Type B pancreatic cell (in vitro differentiated cells): ENCODE measurements at regions not wholly inside any gene's neighbourhood (a gene's known extent, or its start where the extent isn't known, plus 50 kb on each side); places are given as distances from the start of the nearest gene placed in this dataset.

Experiments
- DNase-seq: peaks from one replicate; pipeline ENCODE4 v3.0.0; 2021; ENCODE audit warnings: mixed read lengths; ENCODE audit not compliant: unreplicated experiment; ENCODE audit errors: extremely low spot score
- H3K27ac Mint-ChIP-seq: 2 replicates; pipeline ENCODE4 v1.8.0; 2021; ENCODE audit warnings: mild to moderate bottlenecking, mixed read lengths
- H3K27me3 Mint-ChIP-seq: 2 replicates; pipeline ENCODE4 v1.8.0; 2021; ENCODE audit warnings: mixed read lengths
- H3K36me3 Mint-ChIP-seq: 2 replicates; pipeline ENCODE4 v1.8.0; 2021; ENCODE audit warnings: mixed read lengths
- H3K4me1 Mint-ChIP-seq: one replicate; pipeline ENCODE4 v1.8.0; 2021; ENCODE audit warnings: mixed read lengths; ENCODE audit not compliant: unreplicated experiment
- H3K4me3 Mint-ChIP-seq: 2 replicates; pipeline ENCODE4 v1.8.0; 2021; ENCODE audit warnings: mild to moderate bottlenecking, mixed read lengths
- H3K9me3 Mint-ChIP-seq: 2 replicates; pipeline ENCODE4 v1.8.0; 2021; ENCODE audit warnings: mixed read lengths
- TF ChIP-seq, protein P1 (sequence below): fragments of 200-600 bp; sonication (generic); conservative IDR thresholded peaks from 2 replicates; pipeline ENCODE4 v1.5.0; 2021; ENCODE audit warnings: antibody characterized with exemption, mild to moderate bottlenecking

DNA sequence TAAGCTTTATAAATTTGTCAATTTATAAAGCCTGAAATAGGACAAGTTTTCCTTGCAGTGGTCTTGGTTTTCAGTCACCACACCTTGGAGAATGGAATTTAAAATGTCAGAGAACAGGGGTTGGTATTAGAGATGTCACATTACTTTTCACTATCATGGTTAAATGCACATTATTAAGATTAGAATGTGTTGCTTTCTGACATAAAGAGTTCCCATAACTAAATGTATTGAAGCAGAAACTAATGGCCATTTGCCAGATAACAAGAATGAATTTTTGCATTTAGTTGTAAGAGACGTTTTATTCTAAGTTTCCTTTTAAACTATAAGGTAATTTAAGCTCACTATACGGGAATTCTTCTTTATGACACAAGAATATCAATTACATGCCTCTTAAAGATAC lies 172.3 kb downstream of the ARL4A start:
- TF ChIP-seq, protein P1, sequence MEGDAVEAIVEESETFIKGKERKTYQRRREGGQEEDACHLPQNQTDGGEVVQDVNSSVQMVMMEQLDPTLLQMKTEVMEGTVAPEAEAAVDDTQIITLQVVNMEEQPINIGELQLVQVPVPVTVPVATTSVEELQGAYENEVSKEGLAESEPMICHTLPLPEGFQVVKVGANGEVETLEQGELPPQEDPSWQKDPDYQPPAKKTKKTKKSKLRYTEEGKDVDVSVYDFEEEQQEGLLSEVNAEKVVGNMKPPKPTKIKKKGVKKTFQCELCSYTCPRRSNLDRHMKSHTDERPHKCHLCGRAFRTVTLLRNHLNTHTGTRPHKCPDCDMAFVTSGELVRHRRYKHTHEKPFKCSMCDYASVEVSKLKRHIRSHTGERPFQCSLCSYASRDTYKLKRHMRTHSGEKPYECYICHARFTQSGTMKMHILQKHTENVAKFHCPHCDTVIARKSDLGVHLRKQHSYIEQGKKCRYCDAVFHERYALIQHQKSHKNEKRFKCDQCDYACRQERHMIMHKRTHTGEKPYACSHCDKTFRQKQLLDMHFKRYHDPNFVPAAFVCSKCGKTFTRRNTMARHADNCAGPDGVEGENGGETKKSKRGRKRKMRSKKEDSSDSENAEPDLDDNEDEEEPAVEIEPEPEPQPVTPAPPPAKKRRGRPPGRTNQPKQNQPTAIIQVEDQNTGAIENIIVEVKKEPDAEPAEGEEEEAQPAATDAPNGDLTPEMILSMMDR = no peak
- no peaks in the 10 kb centered on the region for H3K27me3 Mint-ChIP-seq
- no peak for DNase-seq
- no peaks in the 10 kb centered on the region for H3K9me3 Mint-ChIP-seq
- no peak overlapping the region for H3K4me3 Mint-ChIP-seq
- H3K27ac Mint-ChIP-seq = no peak overlapping the region
- peaks cover 5% of the 10 kb centered on the region for H3K4me1 Mint-ChIP-seq
- no peaks in the 10 kb centered on the region for H3K36me3 Mint-ChIP-seq

DNA sequence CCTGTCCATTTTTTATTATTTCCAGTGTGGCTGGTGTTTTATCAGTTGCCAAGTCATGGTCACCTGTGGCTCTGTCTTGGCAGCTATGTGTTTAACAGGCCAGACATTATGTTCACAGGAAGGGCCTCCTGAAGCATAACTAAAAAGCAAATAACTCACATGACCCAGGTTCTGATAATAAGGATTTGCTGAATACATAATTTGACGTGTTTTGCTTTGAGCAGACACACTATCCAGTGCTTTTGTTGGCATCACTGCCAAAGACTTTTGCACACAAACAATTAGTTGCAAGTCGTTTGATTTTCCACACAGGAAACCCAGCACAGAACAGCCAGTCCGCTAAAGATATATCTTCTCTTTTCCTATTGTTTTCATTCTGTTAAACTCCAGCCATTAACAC lies 173.6 kb downstream of the ARL4A start:
- Mint-ChIP-seq H3K27ac (peak overlapping the region; percentile 16), H3K4me3 (no peak overlapping the region), H3K9me3 (no peaks in the 10 kb centered on the region), H3K36me3 (no peaks in the 10 kb centered on the region), H3K4me1 (peaks cover 5% of the 10 kb centered on the region), H3K27me3 (no peaks in the 10 kb centered on the region)
- TF ChIP-seq, protein P1 = no peak
- DNase-seq = no peak

DNA sequence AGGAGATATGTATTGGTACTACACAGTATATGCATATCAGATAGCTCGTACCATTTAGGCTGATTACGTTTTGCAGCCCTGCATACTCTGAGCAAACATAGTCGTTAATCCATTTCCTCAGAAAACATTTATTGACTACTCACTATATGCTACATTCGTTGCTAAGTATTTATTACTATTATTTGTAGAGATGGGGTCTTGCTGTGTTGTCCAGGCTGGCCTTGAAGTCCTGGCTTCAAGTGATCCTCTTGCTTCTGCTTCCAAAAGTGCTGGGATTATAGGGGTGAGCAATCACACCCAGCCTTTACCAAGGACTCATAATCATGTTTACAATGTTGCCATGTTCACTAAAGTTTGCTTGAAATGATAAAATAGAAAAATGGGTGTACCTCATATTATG lies 174.7 kb downstream of the ARL4A start:
- DNase-seq = no peak
- Mint-ChIP-seq H3K9me3 (no peaks in the 10 kb centered on the region), H3K4me1 (peaks cover 5% of the 10 kb centered on the region), H3K27me3 (no peaks in the 10 kb centered on the region), H3K36me3 (no peaks in the 10 kb centered on the region), H3K4me3 (no peak overlapping the region), H3K27ac (no peak overlapping the region)
- TF ChIP-seq, protein P1 = no peak

DNA sequence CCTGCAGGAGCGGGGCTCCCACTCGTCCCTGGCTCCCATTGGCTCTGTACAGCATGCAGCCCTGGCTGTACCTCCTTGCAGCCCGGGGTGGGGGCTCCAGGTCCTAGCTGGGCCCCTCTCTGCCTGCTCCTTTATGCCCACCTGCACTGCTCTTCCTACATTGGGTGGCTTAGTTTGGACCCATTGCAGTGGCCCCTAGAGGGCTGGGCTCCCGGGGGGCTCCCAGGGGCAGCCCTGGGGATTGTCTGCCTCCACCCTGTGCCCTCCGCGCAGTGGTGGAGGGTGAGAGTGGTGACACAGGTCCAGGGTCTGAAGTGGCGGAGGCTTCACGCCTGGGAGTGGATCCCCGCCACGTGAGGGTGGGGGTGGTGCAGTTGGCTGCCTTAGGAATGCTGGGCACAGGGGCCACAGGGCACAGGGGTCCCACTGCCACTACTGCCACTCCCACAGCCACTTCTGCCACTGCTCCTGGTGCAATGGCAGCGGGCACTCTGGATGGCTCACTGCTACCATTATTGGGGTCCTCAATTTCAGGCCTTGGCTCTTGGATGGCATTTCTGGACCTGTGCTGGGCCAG lies 177.1 kb downstream of the ARL4A start:
- Mint-ChIP-seq H3K36me3 (no peaks in the 10 kb centered on the region), H3K4me3 (no peak overlapping the region), H3K9me3 (no peaks in the 10 kb centered on the region), H3K4me1 (peaks cover 5% of the 10 kb centered on the region), H3K27me3 (no peaks in the 10 kb centered on the region), H3K27ac (no peak overlapping the region)
- TF ChIP-seq, protein P1 = no peak
- DNase-seq = no peak

DNA sequence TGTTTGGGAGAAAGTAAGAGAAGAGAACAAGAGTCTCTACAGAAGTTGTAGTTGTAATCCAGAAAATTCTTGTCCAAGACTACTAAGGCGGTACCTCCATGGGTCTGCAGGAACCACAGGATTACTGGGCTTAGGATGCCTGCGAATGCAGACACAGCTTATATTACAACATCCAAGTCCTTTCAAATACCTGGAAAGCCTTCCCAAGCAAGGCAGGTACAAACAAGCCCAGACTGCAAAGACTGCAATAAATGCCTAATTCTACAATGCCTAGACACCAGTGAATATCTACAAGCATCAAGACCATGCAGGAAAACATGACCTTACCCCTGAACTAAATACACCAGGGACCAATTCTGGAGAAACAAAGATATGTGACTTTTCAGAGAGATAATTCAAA lies 178.2 kb downstream of the ARL4A start:
- TF ChIP-seq, protein P1 = no peak
- Mint-ChIP-seq H3K36me3 (no peaks in the 10 kb centered on the region), H3K27me3 (no peaks in the 10 kb centered on the region), H3K4me3 (no peak overlapping the region), H3K27ac (no peak overlapping the region), H3K9me3 (no peaks in the 10 kb centered on the region), H3K4me1 (peaks cover 5% of the 10 kb centered on the region)
- DNase-seq = no peak

DNA sequence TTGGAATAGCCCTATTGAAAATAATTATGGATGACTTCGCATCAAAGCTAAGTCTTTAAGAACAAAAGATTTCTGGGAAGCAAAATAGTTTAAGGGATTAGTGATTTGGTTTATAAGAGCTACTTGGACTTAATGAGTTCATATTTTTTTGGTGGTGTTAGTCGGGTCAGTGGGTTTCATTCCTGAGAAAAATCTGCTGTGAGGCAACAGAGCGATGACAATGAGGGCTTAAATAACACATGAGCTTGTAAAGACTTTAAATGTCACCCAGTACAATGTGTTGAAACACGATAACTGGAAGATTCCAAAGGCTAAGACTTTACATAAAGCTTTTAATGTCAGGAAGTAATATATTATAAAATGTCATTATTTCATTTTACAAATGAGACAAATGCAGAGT lies 178.8 kb downstream of the ARL4A start:
- no peak for DNase-seq
- no peaks in the 10 kb centered on the region for H3K9me3 Mint-ChIP-seq
- no peak overlapping the region for H3K27ac Mint-ChIP-seq
- no peak overlapping the region for H3K4me3 Mint-ChIP-seq
- H3K4me1 Mint-ChIP-seq = peaks cover 3% of the 10 kb centered on the region
- H3K27me3 Mint-ChIP-seq = no peaks in the 10 kb centered on the region
- no peaks in the 10 kb centered on the region for H3K36me3 Mint-ChIP-seq
- TF ChIP-seq, protein P1 = no peak
